ENCODE measurements at regions not wholly inside any gene's neighbourhood (a gene's known extent, or its start where the extent isn't known, plus 50 kb on each side); places are given as distances from the start of the nearest gene placed in this dataset.

- no peak overlapping the region for H3K4me3 ChIP-seq (ENCODE audit: low read depth, low read length)
- TF ChIP-seq, protein P1, sequence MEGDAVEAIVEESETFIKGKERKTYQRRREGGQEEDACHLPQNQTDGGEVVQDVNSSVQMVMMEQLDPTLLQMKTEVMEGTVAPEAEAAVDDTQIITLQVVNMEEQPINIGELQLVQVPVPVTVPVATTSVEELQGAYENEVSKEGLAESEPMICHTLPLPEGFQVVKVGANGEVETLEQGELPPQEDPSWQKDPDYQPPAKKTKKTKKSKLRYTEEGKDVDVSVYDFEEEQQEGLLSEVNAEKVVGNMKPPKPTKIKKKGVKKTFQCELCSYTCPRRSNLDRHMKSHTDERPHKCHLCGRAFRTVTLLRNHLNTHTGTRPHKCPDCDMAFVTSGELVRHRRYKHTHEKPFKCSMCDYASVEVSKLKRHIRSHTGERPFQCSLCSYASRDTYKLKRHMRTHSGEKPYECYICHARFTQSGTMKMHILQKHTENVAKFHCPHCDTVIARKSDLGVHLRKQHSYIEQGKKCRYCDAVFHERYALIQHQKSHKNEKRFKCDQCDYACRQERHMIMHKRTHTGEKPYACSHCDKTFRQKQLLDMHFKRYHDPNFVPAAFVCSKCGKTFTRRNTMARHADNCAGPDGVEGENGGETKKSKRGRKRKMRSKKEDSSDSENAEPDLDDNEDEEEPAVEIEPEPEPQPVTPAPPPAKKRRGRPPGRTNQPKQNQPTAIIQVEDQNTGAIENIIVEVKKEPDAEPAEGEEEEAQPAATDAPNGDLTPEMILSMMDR (conservative IDR thresholded peaks at IDR 0.05; ENCODE audit: low read depth, low read length): peak; percentile 40
- DNase-seq (ENCODE audit: low read depth): peak; percentile 27
These were observed 564.0 kb downstream of the PSAT1 start for GRCh38 chr9:78860801-78861475.

GRCh38 chr9:78863531-78863930, 566.6 kb downstream of the PSAT1 start:
- TF ChIP-seq, protein P1 (conservative IDR thresholded peaks at IDR 0.05; ENCODE audit: low read depth, low read length): no peak
- no peak overlapping the region for H3K4me3 ChIP-seq (ENCODE audit: low read depth, low read length)
- no peak for DNase-seq (ENCODE audit: low read depth)

- no peak for DNase-seq (ENCODE audit: low read depth)
- H3K4me3 ChIP-seq (ENCODE audit: low read depth, low read length): no peak overlapping the region
- TF ChIP-seq, protein P1 (conservative IDR thresholded peaks at IDR 0.05; ENCODE audit: low read depth, low read length): no peak
These were observed 568.8 kb downstream of the PSAT1 start for GRCh38 chr9:78865737-78866136.

DNA sequence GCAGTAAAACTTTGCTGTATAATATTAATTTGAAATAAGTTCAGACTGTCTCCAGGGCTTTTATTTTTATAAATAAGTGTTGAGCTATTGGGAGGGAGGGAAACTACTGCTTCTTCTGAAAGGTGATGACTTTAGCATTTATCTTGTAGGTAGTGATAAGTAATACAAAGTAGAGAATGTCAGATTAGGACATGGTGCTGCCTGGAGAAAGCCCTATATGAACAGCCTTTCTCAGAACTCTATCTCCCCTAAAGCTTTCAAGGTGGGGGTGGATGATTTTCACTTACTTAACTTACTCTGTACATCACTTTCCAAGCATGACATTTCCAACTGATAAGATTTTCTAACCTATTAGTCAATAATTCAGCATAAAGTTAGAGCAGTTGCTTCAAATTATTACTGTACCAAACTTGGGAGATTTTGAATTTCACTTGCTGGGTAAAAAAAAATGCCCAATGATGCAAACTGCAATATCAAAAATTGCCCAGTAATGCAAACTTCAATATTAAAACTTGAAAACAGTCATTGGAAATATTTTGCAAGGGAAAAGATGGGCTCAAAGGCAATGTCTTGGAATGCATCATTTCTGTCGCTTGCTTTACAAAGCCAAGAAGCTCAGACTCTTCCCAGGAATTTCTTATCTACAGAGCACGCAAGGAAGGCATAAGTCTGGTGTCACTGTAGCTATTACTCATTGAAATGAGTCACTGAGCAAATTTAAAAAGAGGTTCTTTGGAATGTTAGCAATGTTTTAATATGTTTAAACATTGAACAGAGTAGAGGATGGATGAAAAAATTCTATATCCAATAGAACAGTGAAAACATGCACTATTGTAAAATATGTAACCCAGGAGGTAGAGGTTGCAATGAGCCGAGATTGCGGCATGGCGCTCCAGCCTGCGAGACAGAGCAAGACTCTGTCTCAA, 569.5 kb downstream of the PSAT1 start:
- TF ChIP-seq, protein P1 (conservative IDR thresholded peaks at IDR 0.05; ENCODE audit: low read depth, low read length): no peak
- peak; percentile 69 for DNase-seq (ENCODE audit: low read depth)
- H3K4me3 ChIP-seq (ENCODE audit: low read depth, low read length): no peak overlapping the region

GRCh38 chr9:78871086-78871451, 574.1 kb downstream of the PSAT1 start:
- DNase-seq (ENCODE audit: low read depth): no peak
- TF ChIP-seq, protein P1 (conservative IDR thresholded peaks at IDR 0.05; ENCODE audit: low read depth, low read length): no peak
- H3K4me3 ChIP-seq (ENCODE audit: low read depth, low read length): no peak overlapping the region

GRCh38 chr9:78871452-78872331, 574.8 kb downstream of the PSAT1 start:
- TF ChIP-seq, protein P1 (conservative IDR thresholded peaks at IDR 0.05; ENCODE audit: low read depth, low read length): no peak
- peak; percentile 37 for DNase-seq (ENCODE audit: low read depth)
- H3K4me3 ChIP-seq (ENCODE audit: low read depth, low read length): no peak overlapping the region
